Uterus (tissue), 2 donors: ENCODE measurements at regions not wholly inside any gene's neighbourhood (a gene's known extent, or its start where the extent isn't known, plus 50 kb on each side); places are given as distances from the start of the nearest gene placed in this dataset.

Experiments
- POLR2A ChIP-seq, 2 donors: fragments of 450-650 bp; IDR thresholded peaks; one replicate each; pipeline ENCODE4 v1.6.1; 2016; ENCODE audit warnings: antibody characterized with exemption in 2 of 2, mild to moderate bottlenecking in 1 of 2, moderate library complexity in 1 of 2
- TF ChIP-seq, protein P1 (sequence below), 4 experiments: fragments of 200-600 bp in 2 of 4; fragments of 450-650 bp in 2 of 4; sonication (generic) in 2 of 4; IDR thresholded peaks; one replicate each; pipeline ENCODE4 v1.5.1; 2016 to 2019; ENCODE audit warnings: antibody characterized with exemption in 4 of 4, mild to moderate bottlenecking in 2 of 4, moderate library complexity in 1 of 4

- TF ChIP-seq, protein P1, sequence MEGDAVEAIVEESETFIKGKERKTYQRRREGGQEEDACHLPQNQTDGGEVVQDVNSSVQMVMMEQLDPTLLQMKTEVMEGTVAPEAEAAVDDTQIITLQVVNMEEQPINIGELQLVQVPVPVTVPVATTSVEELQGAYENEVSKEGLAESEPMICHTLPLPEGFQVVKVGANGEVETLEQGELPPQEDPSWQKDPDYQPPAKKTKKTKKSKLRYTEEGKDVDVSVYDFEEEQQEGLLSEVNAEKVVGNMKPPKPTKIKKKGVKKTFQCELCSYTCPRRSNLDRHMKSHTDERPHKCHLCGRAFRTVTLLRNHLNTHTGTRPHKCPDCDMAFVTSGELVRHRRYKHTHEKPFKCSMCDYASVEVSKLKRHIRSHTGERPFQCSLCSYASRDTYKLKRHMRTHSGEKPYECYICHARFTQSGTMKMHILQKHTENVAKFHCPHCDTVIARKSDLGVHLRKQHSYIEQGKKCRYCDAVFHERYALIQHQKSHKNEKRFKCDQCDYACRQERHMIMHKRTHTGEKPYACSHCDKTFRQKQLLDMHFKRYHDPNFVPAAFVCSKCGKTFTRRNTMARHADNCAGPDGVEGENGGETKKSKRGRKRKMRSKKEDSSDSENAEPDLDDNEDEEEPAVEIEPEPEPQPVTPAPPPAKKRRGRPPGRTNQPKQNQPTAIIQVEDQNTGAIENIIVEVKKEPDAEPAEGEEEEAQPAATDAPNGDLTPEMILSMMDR (IDR thresholded peaks at IDR 0.05): no peak
- TF ChIP-seq POLR2A (IDR thresholded peaks at IDR 0.05): no peak
Measured at GRCh38 chr4:30295652-30296051, 424.5 kb upstream of the PCDH7 start.
